ENCODE measurements at regions not wholly inside any gene's neighbourhood (a gene's known extent, or its start where the extent isn't known, plus 50 kb on each side); places are given as distances from the start of the nearest gene placed in this dataset.

- DNase-seq: no peak
- Histone ChIP-seq H3K4me1 (no peaks in the 10 kb centered on the region), H3K36me3 (no peaks in the 10 kb centered on the region), H3K9me3 (no peaks in the 10 kb centered on the region), H3K27ac (no peak overlapping the region), H3K27me3 (no peaks in the 10 kb centered on the region), H3K4me3 (no peak overlapping the region)
- no peak for TF ChIP-seq CTCF (IDR thresholded peaks at IDR 0.05)
- TF ChIP-seq POLR2A (IDR thresholded peaks at IDR 0.05): no peak
- intact Hi-C loops (cut with DNase I; ENCODE audit: low total_unique reads): no loop called here
Observed at GRCh38 chr20:41717483-41717882, 99.3 kb upstream of the CHD6 start.

GRCh38 chr20:41716911-41717310 lies 98.7 kb upstream of the CHD6 start:
- no peak for DNase-seq
- TF ChIP-seq CTCF (IDR thresholded peaks at IDR 0.05): no peak
- no peak for TF ChIP-seq POLR2A (IDR thresholded peaks at IDR 0.05)
- no peaks in the 10 kb centered on the region for H3K27me3 ChIP-seq
- no peaks in the 10 kb centered on the region for H3K36me3 ChIP-seq
- no peak overlapping the region for H3K27ac ChIP-seq
- H3K9me3 ChIP-seq: no peaks in the 10 kb centered on the region
- no peak overlapping the region for H3K4me3 ChIP-seq
- intact Hi-C loops (cut with DNase I; ENCODE audit: low total_unique reads): no loop called here
- no peaks in the 10 kb centered on the region for H3K4me1 ChIP-seq

GRCh38 chr20:41716436-41716835 lies 98.3 kb upstream of the CHD6 start:
- TF ChIP-seq POLR2A (IDR thresholded peaks at IDR 0.05) (no peak), CTCF (IDR thresholded peaks at IDR 0.05) (no peak)
- Histone ChIP-seq H3K27ac (no peak overlapping the region), H3K4me1 (no peaks in the 10 kb centered on the region), H3K9me3 (no peaks in the 10 kb centered on the region), H3K27me3 (no peaks in the 10 kb centered on the region), H3K4me3 (no peak overlapping the region), H3K36me3 (no peaks in the 10 kb centered on the region)
- DNase-seq: no peak
- intact Hi-C loops (cut with DNase I; ENCODE audit: low total_unique reads): no loop called here

GRCh38 chr20:41715526-41715925 lies 97.3 kb upstream of the CHD6 start:
- Histone ChIP-seq H3K27ac (no peak overlapping the region), H3K36me3 (no peaks in the 10 kb centered on the region), H3K4me3 (no peak overlapping the region), H3K27me3 (no peaks in the 10 kb centered on the region), H3K9me3 (no peaks in the 10 kb centered on the region), H3K4me1 (no peaks in the 10 kb centered on the region)
- intact Hi-C loops (cut with DNase I; ENCODE audit: low total_unique reads): no loop called here
- no peak for DNase-seq
- TF ChIP-seq POLR2A (IDR thresholded peaks at IDR 0.05): no peak
- no peak for TF ChIP-seq CTCF (IDR thresholded peaks at IDR 0.05)

- no peak for DNase-seq
- no peak overlapping the region for H3K27ac ChIP-seq
- H3K4me1 ChIP-seq: no peaks in the 10 kb centered on the region
- intact Hi-C loops (cut with DNase I; ENCODE audit: low total_unique reads): no loop called here
- H3K36me3 ChIP-seq: no peaks in the 10 kb centered on the region
- TF ChIP-seq CTCF (IDR thresholded peaks at IDR 0.05) (no peak), POLR2A (IDR thresholded peaks at IDR 0.05) (no peak)
- no peak overlapping the region for H3K4me3 ChIP-seq
- no peaks in the 10 kb centered on the region for H3K27me3 ChIP-seq
- no peaks in the 10 kb centered on the region for H3K9me3 ChIP-seq
Observed at GRCh38 chr20:41714030-41714429, 95.9 kb upstream of the CHD6 start.

Measured in uterus (tissue), 3 donors.